ENCODE measurements at regions not wholly inside any gene's neighbourhood (a gene's known extent, or its start where the extent isn't known, plus 50 kb on each side); places are given as distances from the start of the nearest gene placed in this dataset.

GRCh38 chr2:240191001-240191400, 50.5 kb upstream of the OTOS start:
- no peak for DNase-seq

- DNase-seq: no peak
These were observed 52.2 kb upstream of the OTOS start for GRCh38 chr2:240192661-240193060.

DNA sequence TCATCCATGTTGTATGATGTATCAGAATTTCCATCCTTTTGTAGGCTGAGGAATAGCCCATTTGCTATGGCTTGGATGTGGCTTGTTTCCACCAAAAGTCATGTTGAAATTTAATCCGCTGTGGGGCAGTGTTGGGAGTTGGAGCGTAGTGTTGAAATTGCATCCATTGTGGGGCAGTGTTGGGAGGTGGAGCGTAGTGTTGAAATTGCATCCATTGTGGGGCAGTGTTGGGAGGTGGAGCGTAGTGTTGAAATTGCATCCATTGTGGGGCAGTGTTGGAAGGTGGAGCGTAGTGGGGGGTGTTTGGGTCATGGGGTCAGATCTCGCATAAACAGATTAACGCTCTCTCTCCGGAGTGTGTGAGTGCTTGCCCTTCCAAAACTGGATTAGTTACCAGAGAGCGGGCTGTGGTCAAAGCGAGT, 53.9 kb upstream of the OTOS start:
- DNase-seq: peak; percentile 55

- no peak for DNase-seq
These were observed 54.9 kb upstream of the OTOS start for GRCh38 chr2:240195316-240195861.

DNA sequence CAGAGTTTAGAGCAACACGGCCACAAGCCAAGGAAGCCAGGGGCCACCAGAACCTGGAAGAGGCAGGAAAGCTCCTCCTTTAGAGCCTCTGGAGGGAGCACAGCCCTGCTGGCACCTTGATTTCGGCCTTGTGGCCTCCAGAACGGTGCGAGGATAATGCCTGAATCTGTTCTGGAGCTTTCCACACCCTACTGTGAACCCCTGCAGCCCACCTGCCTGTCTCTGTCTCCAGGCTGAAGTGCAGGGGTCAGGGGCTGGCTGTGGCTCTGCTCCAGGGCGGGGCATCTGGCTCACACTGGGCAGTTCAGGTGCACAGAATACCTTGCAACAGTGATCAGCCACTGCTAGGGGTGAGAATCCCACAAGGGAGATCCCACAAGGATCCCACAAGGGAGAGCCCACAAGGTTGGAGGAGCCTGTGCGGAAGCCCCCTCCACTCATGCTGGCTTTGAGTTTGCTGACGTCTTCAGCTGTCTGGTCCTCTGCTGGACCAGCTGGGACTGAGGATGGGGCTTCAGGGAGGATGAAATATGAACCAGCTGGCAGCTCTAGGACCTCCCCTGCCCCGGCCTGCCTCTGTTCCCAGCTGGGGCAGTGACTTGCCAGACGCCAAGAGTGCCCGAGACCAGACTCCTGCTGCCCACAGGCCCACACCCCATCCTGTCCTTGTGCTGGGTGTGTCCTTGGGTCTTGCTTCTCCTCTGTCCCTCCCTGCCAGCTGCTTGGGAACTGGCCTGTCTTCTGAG, 56.4 kb upstream of the OTOS start:
- peak; percentile 89 for DNase-seq

GRCh38 chr2:240197462-240198139, 57.1 kb upstream of the OTOS start:
- DNase-seq: no peak

DNA sequence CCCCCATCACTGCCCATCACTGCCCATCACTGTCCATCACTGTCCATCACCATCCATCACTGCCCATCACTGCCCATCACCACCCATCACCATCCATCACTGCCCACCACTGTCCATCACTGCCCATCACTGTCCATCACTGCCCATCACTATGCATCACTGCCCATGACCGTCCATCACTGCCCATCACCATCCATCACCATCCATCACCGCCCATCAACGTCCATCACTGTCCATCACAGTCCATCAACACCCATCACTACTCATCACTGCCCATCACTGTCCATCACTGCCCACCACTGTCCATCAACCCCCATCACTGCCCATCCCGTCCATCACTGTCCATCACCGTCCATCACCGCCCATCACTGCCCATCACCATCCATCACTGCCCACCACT, 57.8 kb upstream of the OTOS start:
- DNase-seq: no peak

GRCh38 chr2:240199133-240199870, 58.8 kb upstream of the OTOS start:
- DNase-seq: no peak

- DNase-seq: peak; percentile 79
These were observed 60.0 kb upstream of the OTOS start for GRCh38 chr2:240200230-240201051.

- DNase-seq: no peak
These were observed 61.4 kb upstream of the OTOS start for GRCh38 chr2:240201866-240202265.

DNA sequence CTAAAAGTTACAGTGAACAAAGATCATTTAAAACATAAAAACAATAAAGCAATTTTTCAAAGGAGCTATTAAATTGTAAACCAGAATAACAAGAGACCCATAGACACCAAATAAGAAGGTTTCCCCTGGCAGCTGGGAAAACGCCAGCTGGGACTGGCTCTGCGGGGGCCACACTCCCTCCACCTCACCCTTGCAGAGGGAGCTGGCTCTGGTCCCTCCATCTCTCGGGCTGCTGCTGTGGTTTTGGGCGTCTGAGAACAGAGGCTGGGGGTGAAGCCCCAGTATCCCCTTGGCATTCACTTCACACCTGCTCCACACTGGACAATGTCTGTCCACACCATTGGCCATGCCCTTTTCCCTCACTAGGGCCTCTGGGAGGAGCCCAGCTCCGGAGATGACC, 62.1 kb upstream of the OTOS start:
- DNase-seq: no peak

GRCh38 chr2:240203031-240203787, 62.8 kb upstream of the OTOS start:
- peak; percentile 38 for DNase-seq

DNA sequence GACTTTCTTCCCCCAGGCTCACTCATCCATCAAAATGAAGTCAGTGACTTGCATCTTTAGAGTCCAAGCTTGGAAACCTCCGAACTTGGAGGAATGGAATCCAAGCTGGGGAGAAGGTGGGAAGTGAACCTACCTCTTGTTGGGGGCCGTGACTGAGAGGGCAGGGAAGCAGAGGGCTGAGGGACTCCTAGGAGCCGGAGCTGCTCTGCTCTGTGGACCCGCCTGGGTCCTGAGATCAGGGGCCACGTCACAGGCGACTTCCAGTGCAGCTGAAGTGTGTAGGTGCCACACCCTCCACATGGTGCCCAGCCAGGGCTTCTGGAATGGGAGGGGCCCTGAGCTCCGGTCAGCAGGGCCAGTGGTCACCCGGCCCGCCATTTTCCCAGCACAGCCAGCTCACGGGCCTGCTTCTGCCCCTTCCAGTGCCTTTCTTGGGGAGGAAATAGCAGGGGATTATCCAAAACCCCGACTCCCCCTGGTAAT, 63.4 kb upstream of the OTOS start:
- DNase-seq: no peak

- no peak for DNase-seq
These were observed 64.2 kb upstream of the OTOS start for GRCh38 chr2:240204431-240205276.

DNA sequence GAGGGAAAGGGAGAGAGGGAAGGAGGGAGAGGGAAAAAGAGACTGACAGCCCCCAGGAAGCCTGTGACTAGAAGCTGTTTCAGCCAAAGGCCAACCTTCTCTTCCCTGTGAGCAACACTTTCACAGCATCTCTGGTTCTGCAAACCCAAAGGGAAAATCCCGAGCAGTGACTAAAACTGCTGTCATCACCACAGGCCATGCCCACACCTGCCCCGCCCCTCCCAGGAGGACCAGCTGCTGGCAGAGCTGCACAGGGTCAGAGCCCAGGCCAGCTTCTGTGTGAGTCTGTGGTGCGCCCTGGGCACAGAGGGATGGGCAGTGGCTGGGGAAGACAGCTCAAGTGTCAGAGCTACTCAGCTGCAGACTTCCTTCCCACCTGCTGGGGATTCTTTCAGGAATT, 64.9 kb upstream of the OTOS start:
- peak; percentile 79 for DNase-seq

DNA sequence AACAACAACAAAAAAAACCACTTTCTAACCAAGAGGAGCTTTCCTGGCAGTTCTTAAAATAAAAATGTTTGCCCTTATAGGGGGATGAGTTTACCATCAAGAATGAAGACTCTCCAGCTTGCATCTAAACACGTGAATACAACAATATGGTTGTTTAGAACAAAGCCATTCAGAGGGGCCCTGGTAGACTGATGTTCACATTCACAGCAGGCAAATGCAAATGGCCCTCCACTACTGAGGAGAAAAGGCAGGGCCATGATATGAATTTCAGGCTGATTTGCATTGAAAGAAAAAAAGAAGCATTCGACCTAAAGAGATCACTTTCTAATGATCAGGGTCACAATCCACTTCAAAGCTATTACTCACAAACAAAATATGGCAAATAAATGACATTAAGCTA, 65.3 kb upstream of the OTOS start:
- DNase-seq: no peak

GRCh38 chr2:240206630-240207029, 66.2 kb upstream of the OTOS start:
- DNase-seq: no peak

DNA sequence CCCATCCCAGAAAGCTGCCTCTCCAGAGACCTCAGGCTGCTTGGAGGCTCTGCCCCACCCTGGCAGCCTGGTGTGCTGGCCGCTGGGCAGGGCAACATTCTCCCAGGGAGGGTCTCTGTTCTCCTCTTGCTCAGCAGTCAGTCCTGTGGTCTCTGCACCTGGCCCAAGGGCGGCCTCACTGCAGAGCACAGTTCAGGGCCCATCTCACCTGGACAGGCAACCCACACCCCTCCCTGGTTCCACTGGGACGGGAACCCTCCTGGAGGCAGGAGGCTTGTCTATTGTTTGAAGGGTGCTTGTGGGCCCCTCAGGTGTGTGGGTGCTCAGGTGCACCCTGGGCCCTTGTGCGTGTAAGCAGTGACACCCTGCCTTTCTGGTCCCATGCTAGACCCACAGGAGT, 67.2 kb upstream of the OTOS start:
- DNase-seq: no peak

GRCh38 chr2:240208096-240208495, 67.6 kb upstream of the OTOS start:
- no peak for DNase-seq

GRCh38 chr2:240208631-240209211, 68.3 kb upstream of the OTOS start:
- DNase-seq: no peak
